ENCODE measurements at regions not wholly inside any gene's neighbourhood (a gene's known extent, or its start where the extent isn't known, plus 50 kb on each side); places are given as distances from the start of the nearest gene placed in this dataset.

GRCh38 chr14:53330441-53330840 is 177.3 kb upstream of the DDHD1 start:
- TF ChIP-seq CTCF (conservative IDR thresholded peaks at IDR 0.05 in 1 of 2, IDR thresholded peaks at IDR 0.05 in 1 of 2; ENCODE audit: low read depth in 1 of 2, low read length in 2 of 2) (no peak), EZH2 (IDR thresholded peaks at IDR 0.05; ENCODE audit: low read length, missing control alignments) (no peak)

All from fibroblast of lung (primary cell).